ENCODE measurements at regions not wholly inside any gene's neighbourhood (a gene's known extent, or its start where the extent isn't known, plus 50 kb on each side); places are given as distances from the start of the nearest gene placed in this dataset.

DNA sequence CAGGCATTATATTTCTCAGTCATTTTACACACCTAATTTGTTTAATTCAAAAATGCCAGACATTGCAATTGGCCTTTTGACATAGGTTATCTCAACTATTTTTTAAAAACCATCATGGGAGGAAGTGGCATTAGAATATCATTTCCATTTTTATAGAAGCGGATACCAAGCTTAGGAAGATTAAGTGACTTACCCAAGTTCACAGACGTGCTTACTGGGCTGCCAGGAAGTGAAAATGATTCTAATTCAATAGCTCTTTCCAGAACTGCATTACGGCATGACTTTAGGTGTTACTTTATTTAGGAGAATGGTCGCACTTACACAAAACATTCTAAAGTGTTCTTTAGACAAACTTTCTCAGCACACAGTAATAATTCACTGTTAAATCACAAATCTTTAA, 231.9 kb downstream of the KLF12 start:
- TF ChIP-seq, protein P1, sequence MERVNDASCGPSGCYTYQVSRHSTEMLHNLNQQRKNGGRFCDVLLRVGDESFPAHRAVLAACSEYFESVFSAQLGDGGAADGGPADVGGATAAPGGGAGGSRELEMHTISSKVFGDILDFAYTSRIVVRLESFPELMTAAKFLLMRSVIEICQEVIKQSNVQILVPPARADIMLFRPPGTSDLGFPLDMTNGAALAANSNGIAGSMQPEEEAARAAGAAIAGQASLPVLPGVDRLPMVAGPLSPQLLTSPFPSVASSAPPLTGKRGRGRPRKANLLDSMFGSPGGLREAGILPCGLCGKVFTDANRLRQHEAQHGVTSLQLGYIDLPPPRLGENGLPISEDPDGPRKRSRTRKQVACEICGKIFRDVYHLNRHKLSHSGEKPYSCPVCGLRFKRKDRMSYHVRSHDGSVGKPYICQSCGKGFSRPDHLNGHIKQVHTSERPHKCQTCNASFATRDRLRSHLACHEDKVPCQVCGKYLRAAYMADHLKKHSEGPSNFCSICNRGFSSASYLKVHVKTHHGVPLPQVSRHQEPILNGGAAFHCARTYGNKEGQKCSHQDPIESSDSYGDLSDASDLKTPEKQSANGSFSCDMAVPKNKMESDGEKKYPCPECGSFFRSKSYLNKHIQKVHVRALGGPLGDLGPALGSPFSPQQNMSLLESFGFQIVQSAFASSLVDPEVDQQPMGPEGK (CRISPR knock-in tag; IDR thresholded peaks at IDR 0.05; ENCODE audit: borderline replicate concordance), result no peak
- TF ChIP-seq, protein P2, sequence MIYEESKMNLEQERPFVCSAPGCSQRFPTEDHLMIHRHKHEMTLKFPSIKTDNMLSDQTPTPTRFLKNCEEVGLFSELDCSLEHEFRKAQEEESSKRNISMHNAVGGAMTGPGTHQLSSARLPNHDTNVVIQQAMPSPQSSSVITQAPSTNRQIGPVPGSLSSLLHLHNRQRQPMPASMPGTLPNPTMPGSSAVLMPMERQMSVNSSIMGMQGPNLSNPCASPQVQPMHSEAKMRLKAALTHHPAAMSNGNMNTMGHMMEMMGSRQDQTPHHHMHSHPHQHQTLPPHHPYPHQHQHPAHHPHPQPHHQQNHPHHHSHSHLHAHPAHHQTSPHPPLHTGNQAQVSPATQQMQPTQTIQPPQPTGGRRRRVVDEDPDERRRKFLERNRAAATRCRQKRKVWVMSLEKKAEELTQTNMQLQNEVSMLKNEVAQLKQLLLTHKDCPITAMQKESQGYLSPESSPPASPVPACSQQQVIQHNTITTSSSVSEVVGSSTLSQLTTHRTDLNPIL (CRISPR knock-in tag; IDR thresholded peaks at IDR 0.05; ENCODE audit: low read depth), result no peak
- TF ChIP-seq OSR1 (CRISPR knock-in tag; IDR thresholded peaks at IDR 0.05) (no peak), SNAI2 (CRISPR knock-in tag; IDR thresholded peaks at IDR 0.05) (no peak), CSDC2 (CRISPR knock-in tag; IDR thresholded peaks at IDR 0.05) (no peak), ZFP30 (CRISPR knock-in tag; IDR thresholded peaks at IDR 0.05) (no peak), ARNTL (CRISPR knock-in tag; IDR thresholded peaks at IDR 0.05; ENCODE audit: borderline replicate concordance, low read depth) (no peak)
